ENCODE measurements at regions not wholly inside any gene's neighbourhood (a gene's known extent, or its start where the extent isn't known, plus 50 kb on each side); places are given as distances from the start of the nearest gene placed in this dataset.

GRCh38 chr11:70559516-70559915, 161.2 kb downstream of the CTTN start:
- TF ChIP-seq JUNB (CRISPR knock-in tag; conservative IDR thresholded peaks at IDR 0.05) (no peak), CTCF (IDR thresholded peaks at IDR 0.05 in 2 of 3, conservative IDR thresholded peaks at IDR 0.05 in 1 of 3; ENCODE audit: insufficient read depth in 2 of 3, low read depth in 1 of 3, low read length in 3 of 3) (no peak), ZNF280B (CRISPR knock-in tag; IDR thresholded peaks at IDR 0.05) (no peak), POLR2AphosphoS5 (IDR thresholded peaks at IDR 0.05; ENCODE audit: control insufficient read depth, insufficient read depth, low read depth, low read length) (no peak), ZNF133 (CRISPR knock-in tag; IDR thresholded peaks at IDR 0.05) (no peak), CCAR2 (IDR thresholded peaks at IDR 0.05; ENCODE audit: low read depth, low read length) (no peak), ETV6 (IDR thresholded peaks at IDR 0.05; ENCODE audit: borderline replicate concordance in 1 of 2, low read depth in 2 of 2, low read length in 1 of 2) (no peak), ETV6 (CRISPR knock-in tag; IDR thresholded peaks at IDR 0.05; ENCODE audit: borderline replicate concordance) (no peak), SIN3A (IDR thresholded peaks at IDR 0.05; ENCODE audit: borderline replicate concordance in 2 of 2, control insufficient read depth in 1 of 2, low read depth in 2 of 2, low read length in 2 of 2) (no peak), ZNF165 (CRISPR knock-in tag; IDR thresholded peaks at IDR 0.05; ENCODE audit: borderline replicate concordance) (no peak), POLR2A (conservative IDR thresholded peaks at IDR 0.05) (no peak), ZBTB1 (CRISPR knock-in tag; IDR thresholded peaks at IDR 0.05; ENCODE audit: borderline replicate concordance, low read depth) (no peak), ARID4B (CRISPR knock-in tag; IDR thresholded peaks at IDR 0.05) (no peak), YY1 (IDR thresholded peaks at IDR 0.05; ENCODE audit: borderline replicate concordance in 1 of 3, control insufficient read depth in 1 of 3, extremely low read depth in 1 of 3, insufficient read depth in 3 of 3, insufficient read length in 1 of 3, insufficient replicate concordance in 2 of 3, low read depth in 1 of 3, low read length in 2 of 3) (no peak)

All from K562 (cell line).